ENCODE measurements at regions not wholly inside any gene's neighbourhood (a gene's known extent, or its start where the extent isn't known, plus 50 kb on each side); places are given as distances from the start of the nearest gene placed in this dataset.

- no peaks in the 10 kb centered on the region for H3K79me2 ChIP-seq (ENCODE audit: insufficient read depth, low read depth, low read length)
- H3K36me3 ChIP-seq (ENCODE audit: insufficient read depth, low read length) = no peaks in the 10 kb centered on the region
- no peaks in the 10 kb centered on the region for H4K20me1 ChIP-seq (ENCODE audit: insufficient read depth, low read length)
- H2AFZ ChIP-seq (ENCODE audit: low read length) = peak overlapping the region; percentile 38; the same call in 1 of the 2 replicates
- ChIA-PET CTCF (ENCODE audit: unreplicated experiment) (no interaction called here), POLR2A (interaction anchor here (0.6 to 1.3 kb wide), 4 partner anchors 10 to 1227 kb away, joined by 3 to 5 read pairs (median 4); no protein-coding TSS in a partner anchor)
- BruUV-seq (replicated peaks) = no TSS peak
- H3K4me1 ChIP-seq (ENCODE audit: insufficient read depth, low read length, poor library complexity, severe bottlenecking) = peaks cover 14% of the 10 kb centered on the region
- DNase-seq (ENCODE audit: low spot score) = no peak
- no peak overlapping the region for H3K27ac ChIP-seq (ENCODE audit: low read depth, low read length, poor library complexity, severe bottlenecking)
- no peak overlapping the region for H3K4me3 ChIP-seq (ENCODE audit: low read depth, low read length, poor library complexity, severe bottlenecking)
- peak overlapping the region; percentile 57 for H3K4me2 ChIP-seq (ENCODE audit: low read length)
- intact Hi-C loops (cut with micrococcal nuclease; ENCODE audit: unreplicated experiment) = no loop called here
- no peak for TF ChIP-seq EZH2phosphoT487 (IDR thresholded peaks at IDR 0.05; ENCODE audit: borderline replicate concordance, low read depth, low read length)
- no peak for TF ChIP-seq CTCF (conservative IDR thresholded peaks at IDR 0.05; ENCODE audit: low read length)
- no peaks in the 10 kb centered on the region for H3K9me2 ChIP-seq (ENCODE audit: insufficient read depth, low read length)
- H3K9me3 ChIP-seq (ENCODE audit: low read length) = no peaks in the 10 kb centered on the region
Observed at GRCh38 chr5:123906698-123907295, 394.8 kb downstream of the CSNK1G3 start.

GRCh38 chr5:123885081-123885480 is 373.1 kb downstream of the CSNK1G3 start:
- H3K27ac ChIP-seq (ENCODE audit: low read depth, low read length, poor library complexity, severe bottlenecking) = no peak overlapping the region
- no peaks in the 10 kb centered on the region for H3K4me1 ChIP-seq (ENCODE audit: insufficient read depth, low read length, poor library complexity, severe bottlenecking)
- H2AFZ ChIP-seq (ENCODE audit: low read length) = no peak overlapping the region
- H3K36me3 ChIP-seq (ENCODE audit: insufficient read depth, low read length) = no peaks in the 10 kb centered on the region
- DNase-seq (ENCODE audit: low spot score) = no peak
- intact Hi-C loops (cut with micrococcal nuclease; ENCODE audit: unreplicated experiment) = no loop called here
- H3K4me3 ChIP-seq (ENCODE audit: low read depth, low read length, poor library complexity, severe bottlenecking) = no peak overlapping the region
- POLR2A ChIA-PET = interaction anchor here (0.8 to 1.3 kb wide), 3 partner anchors 11 to 57 kb away, joined by 3 to 4 read pairs (median 3); no protein-coding TSS in a partner anchor
- H3K9me3 ChIP-seq (ENCODE audit: low read length) = no peaks in the 10 kb centered on the region
- CTCF ChIA-PET (ENCODE audit: unreplicated experiment) = no interaction called here
- no peaks in the 10 kb centered on the region for H3K9me2 ChIP-seq (ENCODE audit: insufficient read depth, low read length)
- no peaks in the 10 kb centered on the region for H3K79me2 ChIP-seq (ENCODE audit: insufficient read depth, low read depth, low read length)
- H4K20me1 ChIP-seq (ENCODE audit: insufficient read depth, low read length) = no peaks in the 10 kb centered on the region
- H3K4me2 ChIP-seq (ENCODE audit: low read length) = no peak overlapping the region
- no TSS peak for BruUV-seq (replicated peaks)
- TF ChIP-seq EZH2phosphoT487 (IDR thresholded peaks at IDR 0.05; ENCODE audit: borderline replicate concordance, low read depth, low read length) (no peak), CTCF (conservative IDR thresholded peaks at IDR 0.05; ENCODE audit: low read length) (no peak)

- H4K20me1 ChIP-seq (ENCODE audit: insufficient read depth, low read length) = no peaks in the 10 kb centered on the region
- DNase-seq (ENCODE audit: low spot score) = no peak
- H3K27ac ChIP-seq (ENCODE audit: low read depth, low read length, poor library complexity, severe bottlenecking) = no peak overlapping the region
- no peaks in the 10 kb centered on the region for H3K9me3 ChIP-seq (ENCODE audit: low read length)
- H3K36me3 ChIP-seq (ENCODE audit: insufficient read depth, low read length) = no peaks in the 10 kb centered on the region
- ChIA-PET POLR2A (interaction anchor here (0.9 kb wide), 1 partner anchor 9 kb away, joined by 3 read pairs; no protein-coding TSS in a partner anchor), CTCF (ENCODE audit: unreplicated experiment) (no interaction called here)
- no peaks in the 10 kb centered on the region for H3K4me1 ChIP-seq (ENCODE audit: insufficient read depth, low read length, poor library complexity, severe bottlenecking)
- no peak for TF ChIP-seq EZH2phosphoT487 (IDR thresholded peaks at IDR 0.05; ENCODE audit: borderline replicate concordance, low read depth, low read length)
- TF ChIP-seq CTCF (conservative IDR thresholded peaks at IDR 0.05; ENCODE audit: low read length) = no peak
- no TSS peak for BruUV-seq (replicated peaks)
- H3K4me2 ChIP-seq (ENCODE audit: low read length) = peak overlapping the region; percentile 32
- intact Hi-C loops (cut with micrococcal nuclease; ENCODE audit: unreplicated experiment) = no loop called here
- no peak overlapping the region for H3K4me3 ChIP-seq (ENCODE audit: low read depth, low read length, poor library complexity, severe bottlenecking)
- H3K79me2 ChIP-seq (ENCODE audit: insufficient read depth, low read depth, low read length) = no peaks in the 10 kb centered on the region
- no peak overlapping the region for H2AFZ ChIP-seq (ENCODE audit: low read length)
- H3K9me2 ChIP-seq (ENCODE audit: insufficient read depth, low read length) = no peaks in the 10 kb centered on the region
Observed at GRCh38 chr5:123882965-123883345, 371.0 kb downstream of the CSNK1G3 start.
